ENCODE measurements at regions not wholly inside any gene's neighbourhood (a gene's known extent, or its start where the extent isn't known, plus 50 kb on each side); places are given as distances from the start of the nearest gene placed in this dataset.

DNA sequence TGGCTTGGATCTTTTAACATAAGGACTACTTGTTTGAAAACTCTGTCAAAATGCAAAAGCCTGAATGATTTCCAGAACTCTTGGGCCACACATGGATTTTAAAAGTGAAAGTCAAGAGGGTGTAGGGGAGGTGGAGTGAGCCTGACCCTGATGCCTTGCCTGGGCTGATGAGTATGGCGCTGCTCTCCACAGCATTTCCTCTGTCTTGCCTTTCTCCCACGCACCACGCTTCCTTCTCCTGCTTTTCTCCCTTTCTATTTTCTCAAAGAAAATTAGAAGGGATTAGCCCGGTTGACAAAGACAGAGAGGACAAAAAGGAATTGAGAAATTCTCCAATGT is 207.0 kb upstream of the CCDC68 start:
- Histone ChIP-seq H3K9me3 (ENCODE audit: control insufficient read depth, insufficient read depth, low read depth, low read length) (no peaks in the 10 kb centered on the region), H3K27ac (ENCODE audit: extremely low read depth, low read depth, low read length) (no peak overlapping the region), H3K4me1 (ENCODE audit: control insufficient read depth, insufficient read depth, low read length) (no peaks in the 10 kb centered on the region), H3K4me3 (ENCODE audit: low read depth, low read length) (no peak overlapping the region), H3K36me3 (ENCODE audit: control insufficient read depth in 2 of 2, insufficient read depth in 1 of 2, low read length in 2 of 2) (no peaks in the 10 kb centered on the region)
- POLR2A ChIA-PET = no interaction called here
- CTCF ChIA-PET = interaction anchor here (0.6 to 0.7 kb wide), 2 partner anchors 64 to 613 kb away, joined by 3 to 4 read pairs; no protein-coding TSS in a partner anchor
- TF ChIP-seq, protein P1, sequence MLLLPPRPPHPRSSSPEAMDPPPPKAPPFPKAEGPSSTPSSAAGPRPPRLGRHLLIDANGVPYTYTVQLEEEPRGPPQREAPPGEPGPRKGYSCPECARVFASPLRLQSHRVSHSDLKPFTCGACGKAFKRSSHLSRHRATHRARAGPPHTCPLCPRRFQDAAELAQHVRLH (tag by site-specific recombination; IDR thresholded peaks at IDR 0.05) = no peak

DNA sequence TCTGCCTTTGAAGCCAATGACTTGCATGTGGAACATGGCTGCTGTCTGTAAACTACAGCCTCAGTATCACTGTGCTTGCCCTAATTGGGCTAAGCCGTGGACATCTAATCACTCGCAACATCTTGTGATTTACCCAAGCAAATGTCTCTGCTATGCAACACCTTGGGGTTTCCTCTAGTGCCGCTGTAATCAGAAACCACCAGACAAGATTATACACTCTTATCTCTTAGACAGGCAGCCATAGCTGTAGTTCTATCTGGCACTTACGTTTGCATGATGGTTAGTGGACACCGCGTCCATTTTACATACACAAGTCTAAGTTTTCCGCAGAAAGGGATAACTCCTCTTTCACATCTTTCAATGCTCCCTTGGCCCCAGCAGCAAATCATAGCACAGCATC is 204.3 kb upstream of the CCDC68 start:
- no peaks in the 10 kb centered on the region for H3K4me1 ChIP-seq (ENCODE audit: control insufficient read depth, insufficient read depth, low read length)
- ChIA-PET CTCF (no interaction called here), POLR2A (no interaction called here)
- H3K27ac ChIP-seq (ENCODE audit: extremely low read depth, low read depth, low read length) = no peak overlapping the region
- H3K4me3 ChIP-seq (ENCODE audit: low read depth, low read length) = no peak overlapping the region
- TF ChIP-seq ZNF416 (tag by site-specific recombination; IDR thresholded peaks at IDR 0.05) (no peak), YY2 (tag by site-specific recombination; IDR thresholded peaks at IDR 0.05) (no peak), ZNF292 (tag by site-specific recombination; IDR thresholded peaks at IDR 0.05; ENCODE audit: borderline replicate concordance, low read depth) (no peak), ZNF404 (tag by site-specific recombination; IDR thresholded peaks at IDR 0.05) (no peak), MZF1 (tag by site-specific recombination; IDR thresholded peaks at IDR 0.05; ENCODE audit: borderline replicate concordance) (no peak), TRIM28 (IDR thresholded peaks at IDR 0.05; ENCODE audit: borderline replicate concordance, low read length) (no peak), ZNF510 (tag by site-specific recombination; IDR thresholded peaks at IDR 0.05; ENCODE audit: insufficient replicate concordance) (no peak), GFI1B (tag by site-specific recombination; IDR thresholded peaks at IDR 0.05) (no peak), ZNF112 (tag by site-specific recombination; IDR thresholded peaks at IDR 0.05) (no peak), KLF10 (tag by site-specific recombination; IDR thresholded peaks at IDR 0.05) (no peak), MYNN (tag by site-specific recombination; IDR thresholded peaks at IDR 0.05; ENCODE audit: borderline replicate concordance) (no peak)
- no peaks in the 10 kb centered on the region for H3K36me3 ChIP-seq (ENCODE audit: control insufficient read depth in 2 of 2, insufficient read depth in 1 of 2, low read length in 2 of 2)
- no peaks in the 10 kb centered on the region for H3K9me3 ChIP-seq (ENCODE audit: control insufficient read depth, insufficient read depth, low read depth, low read length)

DNA sequence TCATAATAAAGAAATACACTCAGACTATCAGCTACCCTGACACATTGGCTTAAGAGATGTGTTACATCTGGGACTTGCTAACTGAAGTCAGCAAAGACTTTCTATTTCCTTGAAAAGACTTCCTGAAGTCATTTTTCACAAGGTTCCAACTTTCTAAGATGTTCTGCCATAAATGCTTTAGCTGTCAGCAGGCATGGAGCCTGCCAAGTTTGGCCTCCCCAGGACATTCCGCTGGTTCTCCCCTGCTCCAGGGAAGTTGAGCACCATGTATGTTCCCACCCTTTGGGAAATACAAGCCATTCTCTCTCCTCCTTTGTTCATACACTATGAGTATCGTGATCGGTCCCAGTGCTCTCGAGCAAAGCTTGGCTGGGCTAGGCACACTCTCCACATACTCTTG is 202.7 kb upstream of the CCDC68 start:
- H3K36me3 ChIP-seq (ENCODE audit: control insufficient read depth in 2 of 2, insufficient read depth in 1 of 2, low read length in 2 of 2) = no peaks in the 10 kb centered on the region
- no peaks in the 10 kb centered on the region for H3K4me1 ChIP-seq (ENCODE audit: control insufficient read depth, insufficient read depth, low read length)
- ChIA-PET POLR2A (no interaction called here), CTCF (no interaction called here)
- TF ChIP-seq MYNN (tag by site-specific recombination; IDR thresholded peaks at IDR 0.05; ENCODE audit: borderline replicate concordance) = no peak
- TF ChIP-seq ZNF549 (tag by site-specific recombination; IDR thresholded peaks at IDR 0.05) = no peak
- no peak for TF ChIP-seq ZNF391 (tag by site-specific recombination; IDR thresholded peaks at IDR 0.05; ENCODE audit: borderline replicate concordance, low read depth)
- no peak overlapping the region for H3K4me3 ChIP-seq (ENCODE audit: low read depth, low read length)
- H3K9me3 ChIP-seq (ENCODE audit: control insufficient read depth, insufficient read depth, low read depth, low read length) = no peaks in the 10 kb centered on the region
- H3K27ac ChIP-seq (ENCODE audit: extremely low read depth, low read depth, low read length) = no peak overlapping the region

DNA sequence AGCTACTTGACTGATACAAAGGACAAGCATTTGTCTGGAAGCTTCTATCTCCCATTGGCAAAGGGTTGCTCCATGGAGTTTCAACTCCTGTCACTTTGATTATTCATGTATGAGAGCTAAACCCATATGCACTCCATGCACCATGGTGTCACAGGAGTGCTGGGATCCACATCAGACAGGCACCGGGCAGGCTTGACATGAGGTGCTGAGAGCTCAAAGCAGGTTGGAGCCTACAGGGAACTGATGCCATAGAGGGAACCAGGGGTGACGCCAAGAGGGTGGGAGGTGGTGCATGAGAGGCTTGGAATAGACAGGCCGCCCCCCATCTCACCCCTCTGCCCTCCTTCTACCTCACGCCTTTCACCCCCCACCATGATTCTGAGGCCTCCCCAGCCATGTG is 199.8 kb upstream of the CCDC68 start:
- TF ChIP-seq ZBTB20 (tag by site-specific recombination; IDR thresholded peaks at IDR 0.05) = no peak
- no peak for TF ChIP-seq ZNF404 (tag by site-specific recombination; IDR thresholded peaks at IDR 0.05)
- TF ChIP-seq ZNF23 (tag by site-specific recombination; IDR thresholded peaks at IDR 0.05; ENCODE audit: borderline replicate concordance) = no peak
- TF ChIP-seq ZNF610 (tag by site-specific recombination; IDR thresholded peaks at IDR 0.05; ENCODE audit: borderline replicate concordance) = no peak
- TF ChIP-seq OSR2 (tag by site-specific recombination; IDR thresholded peaks at IDR 0.05) = no peak
- no peak for TF ChIP-seq ZNF48 (tag by site-specific recombination; IDR thresholded peaks at IDR 0.05)
- no peak for TF ChIP-seq ZNF677 (tag by site-specific recombination; IDR thresholded peaks at IDR 0.05)
- TF ChIP-seq ZNF664 (tag by site-specific recombination; IDR thresholded peaks at IDR 0.05) = no peak
- TF ChIP-seq ZNF175 (tag by site-specific recombination; IDR thresholded peaks at IDR 0.05) = no peak
- no peak for TF ChIP-seq ZNF585B (tag by site-specific recombination; IDR thresholded peaks at IDR 0.05)
- no peak for TF ChIP-seq ZNF138 (tag by site-specific recombination; IDR thresholded peaks at IDR 0.05; ENCODE audit: borderline replicate concordance)
- no peak for TF ChIP-seq ZNF16 (tag by site-specific recombination; IDR thresholded peaks at IDR 0.05; ENCODE audit: low read depth)
- TF ChIP-seq, protein P1 (tag by site-specific recombination; IDR thresholded peaks at IDR 0.05) = no peak
- TF ChIP-seq ZNF132 (tag by site-specific recombination; IDR thresholded peaks at IDR 0.05; ENCODE audit: borderline replicate concordance) = no peak
- TF ChIP-seq ZNF366 (tag by site-specific recombination; conservative IDR thresholded peaks at IDR 0.05) = no peak
- no peak for TF ChIP-seq KLF16 (tag by site-specific recombination; IDR thresholded peaks at IDR 0.05)
- no peak for TF ChIP-seq ZNF423 (tag by site-specific recombination; IDR thresholded peaks at IDR 0.05)
- ChIA-PET POLR2A (no interaction called here), CTCF (no interaction called here)
- no peak overlapping the region for H3K27ac ChIP-seq (ENCODE audit: extremely low read depth, low read depth, low read length)
- no peak overlapping the region for H3K4me3 ChIP-seq (ENCODE audit: low read depth, low read length)
- H3K9me3 ChIP-seq (ENCODE audit: control insufficient read depth, insufficient read depth, low read depth, low read length) = no peaks in the 10 kb centered on the region
- no peaks in the 10 kb centered on the region for H3K4me1 ChIP-seq (ENCODE audit: control insufficient read depth, insufficient read depth, low read length)
- H3K36me3 ChIP-seq (ENCODE audit: control insufficient read depth in 2 of 2, insufficient read depth in 1 of 2, low read length in 2 of 2) = no peaks in the 10 kb centered on the region

Data from HEK293 (cell line).